Spleen (tissue), 11 donors: ENCODE measurements at regions not wholly inside any gene's neighbourhood (a gene's known extent, or its start where the extent isn't known, plus 50 kb on each side); places are given as distances from the start of the nearest gene placed in this dataset.

Experiments
- DNase-seq: peaks from one replicate; pipeline ENCODE4 v3.0.0-alpha.2; 2020
- H3K27ac ChIP-seq, 8 donors: fragments of 200-600 bp; sonication (generic) in 7 of 8; 1 replicate in 4 of 8; 2 replicates in 4 of 8; pipeline versions ENCODE4 v1.5.0 to v1.8.0; 2016 to 2021; ENCODE audit warnings: inconsistent platforms in 4 of 8, mild to moderate bottlenecking in 4 of 8, moderate library complexity in 1 of 8
- H3K27me3 ChIP-seq, 7 donors: fragments of 200-600 bp; sonication (generic) in 6 of 7; replicated peaks in 1 of 7; 1 replicate in 4 of 7; 2 replicates in 3 of 7; pipeline versions ENCODE4 v1.5.0 to v1.8.0; 2016 to 2021; ENCODE audit warnings: inconsistent platforms in 3 of 7, mild to moderate bottlenecking in 1 of 7
- H3K36me3 ChIP-seq, 6 donors: fragments of 200-600 bp; sonication (generic) in 5 of 6; 1 replicate in 4 of 6; 2 replicates in 2 of 6; pipeline versions ENCODE4 v1.5.0 to v1.8.0; 2016 to 2021; ENCODE audit warnings: inconsistent platforms in 2 of 6
- H3K4me1 ChIP-seq, 6 donors: fragments of 200-600 bp; sonication (generic) in 5 of 6; 1 replicate in 3 of 6; 2 replicates in 3 of 6; pipeline versions ENCODE4 v1.5.0 to v1.8.0; 2016 to 2021; ENCODE audit warnings: inconsistent platforms in 3 of 6
- H3K4me3 ChIP-seq, 8 donors: fragments of 200-600 bp; sonication (generic) in 7 of 8; 1 replicate in 4 of 8; 2 replicates in 4 of 8; pipeline versions ENCODE4 v1.5.0 to v1.8.0; 2016 to 2021; ENCODE audit warnings: inconsistent platforms in 4 of 8, mild to moderate bottlenecking in 4 of 8, moderate library complexity in 2 of 8
- H3K9me3 ChIP-seq, 8 donors: fragments of 200-600 bp; sonication (generic) in 7 of 8; 1 replicate in 4 of 8; 2 replicates in 4 of 8; pipeline versions ENCODE4 v1.5.0 to v1.8.0; 2016 to 2021; ENCODE audit warnings: inconsistent platforms in 4 of 8
- POLR2A ChIP-seq, 3 donors: fragments of 450-650 bp; IDR thresholded peaks; one replicate each; pipeline ENCODE4 v1.5.1; 2017; ENCODE audit warnings: antibody characterized with exemption in 3 of 3, mild to moderate bottlenecking in 1 of 3
- POLR2AphosphoS5 ChIP-seq, 3 donors: sonication (generic); formaldehyde crosslinking; IDR thresholded peaks; one replicate each; pipeline ENCODE4 v1.5.1; 2017; ENCODE audit warnings: antibody characterized with exemption in 3 of 3
- WGBS, 5 donors: extraction: QIAGEN DNeasy Blood & Tissue Kit in 3 of 5; methylation state at CpG; one replicate each; pipeline versions ENCODE4 v1.1.5 to v1.1.7; 2013 to 2018; 5-methylcytosine and 5-hydroxymethylcytosine counted together
- intact Hi-C: fragments of 100-400 bp; cut with DNase I; formaldehyde crosslinking; loops from one replicate; pipeline ENCODE4 v1.15.0; 2023; ENCODE audit warnings: low total_unique reads
- TF ChIP-seq, protein P1 (sequence below), 11 experiments: fragments of 200-600 bp in 7 of 11; fragments of 450-650 bp in 4 of 11; sonication (generic) in 4 of 11; IDR thresholded peaks in 8 of 11; conservative IDR thresholded peaks in 3 of 11; 1 replicate in 7 of 11; 2 replicates in 4 of 11; pipeline versions ENCODE4 v1.4.0 to v1.8.0; 2016 to 2021; ENCODE audit warnings: antibody characterized with exemption in 11 of 11, inconsistent platforms in 4 of 11, mild to moderate bottlenecking in 1 of 11
- donor health status: healthy with polysubstance abuse.
- donor health status: DM: no; HTN: no; CAD: no; lungs with moderate emphysema.
- donor health status: DM: no; HTN: no; CAD: no.
- donor health status: Bipolar disorder and iron deficiency.
- donor health status: healthy.
- donor health status: DM: no; HTN: no; CAD: no.
- donor health status: DM: yes; HTN: yes; CAD: no.

DNA sequence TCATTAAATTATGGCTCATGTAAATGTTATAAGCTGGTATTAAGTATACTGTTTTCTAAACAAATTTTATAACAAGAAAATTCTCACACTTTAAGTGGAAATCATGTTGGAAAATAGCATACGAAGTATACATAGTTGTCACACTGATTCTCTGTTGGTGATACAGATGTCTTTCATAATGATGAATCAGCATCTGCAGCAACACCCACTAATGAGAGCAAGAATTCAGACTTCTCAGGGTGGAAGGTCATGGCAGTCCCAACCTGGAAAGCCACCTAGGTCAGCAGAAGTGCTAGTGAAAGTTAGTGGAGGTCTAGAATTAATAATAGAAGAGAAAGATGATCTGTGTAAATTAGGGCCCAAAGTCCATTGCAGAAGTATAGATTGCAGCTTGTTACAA is 719.7 kb upstream of the MIR17HG start:
- no peaks in the 10 kb centered on the region for H3K36me3 ChIP-seq
- TF ChIP-seq, protein P1, sequence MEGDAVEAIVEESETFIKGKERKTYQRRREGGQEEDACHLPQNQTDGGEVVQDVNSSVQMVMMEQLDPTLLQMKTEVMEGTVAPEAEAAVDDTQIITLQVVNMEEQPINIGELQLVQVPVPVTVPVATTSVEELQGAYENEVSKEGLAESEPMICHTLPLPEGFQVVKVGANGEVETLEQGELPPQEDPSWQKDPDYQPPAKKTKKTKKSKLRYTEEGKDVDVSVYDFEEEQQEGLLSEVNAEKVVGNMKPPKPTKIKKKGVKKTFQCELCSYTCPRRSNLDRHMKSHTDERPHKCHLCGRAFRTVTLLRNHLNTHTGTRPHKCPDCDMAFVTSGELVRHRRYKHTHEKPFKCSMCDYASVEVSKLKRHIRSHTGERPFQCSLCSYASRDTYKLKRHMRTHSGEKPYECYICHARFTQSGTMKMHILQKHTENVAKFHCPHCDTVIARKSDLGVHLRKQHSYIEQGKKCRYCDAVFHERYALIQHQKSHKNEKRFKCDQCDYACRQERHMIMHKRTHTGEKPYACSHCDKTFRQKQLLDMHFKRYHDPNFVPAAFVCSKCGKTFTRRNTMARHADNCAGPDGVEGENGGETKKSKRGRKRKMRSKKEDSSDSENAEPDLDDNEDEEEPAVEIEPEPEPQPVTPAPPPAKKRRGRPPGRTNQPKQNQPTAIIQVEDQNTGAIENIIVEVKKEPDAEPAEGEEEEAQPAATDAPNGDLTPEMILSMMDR (IDR thresholded peaks at IDR 0.05 in 8 of 11, conservative IDR thresholded peaks at IDR 0.05 in 3 of 11): no peak
- no peak for TF ChIP-seq POLR2A (IDR thresholded peaks at IDR 0.05)
- intact Hi-C loops: no loop called here
- H3K4me3 ChIP-seq: no peak overlapping the region
- no peak overlapping the region for H3K27ac ChIP-seq
- DNase-seq: no peak
- no peaks in the 10 kb centered on the region for H3K9me3 ChIP-seq
- H3K4me1 ChIP-seq: no peaks in the 10 kb centered on the region
- WGBS, 5 donors: 66 to 95% (median 88%) methylated on average over 1 of the region's 1 CpG
- no peaks in the 10 kb centered on the region for H3K27me3 ChIP-seq

DNA sequence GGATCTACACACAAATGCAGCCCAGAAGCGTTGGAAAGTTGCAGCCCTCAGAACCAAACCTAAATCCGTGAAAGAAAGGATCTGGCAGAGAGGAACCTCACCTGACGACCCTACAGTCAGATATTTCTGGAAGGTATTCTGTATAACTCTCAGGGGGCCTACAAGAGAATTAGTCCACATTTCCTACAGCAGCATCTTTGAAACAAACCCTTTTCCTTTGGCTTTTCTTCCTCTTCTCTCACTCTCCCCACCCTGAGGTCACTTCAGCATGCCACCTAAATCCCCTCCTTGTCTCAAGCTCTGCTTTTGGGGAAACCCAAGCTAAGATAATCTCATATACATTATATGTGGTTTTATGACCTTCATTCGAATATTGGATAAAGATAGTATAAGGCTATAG is 719.0 kb upstream of the MIR17HG start:
- TF ChIP-seq, protein P1 (IDR thresholded peaks at IDR 0.05 in 8 of 11, conservative IDR thresholded peaks at IDR 0.05 in 3 of 11): no peak
- no peak for TF ChIP-seq POLR2AphosphoS5 (IDR thresholded peaks at IDR 0.05)
- no peak for TF ChIP-seq POLR2A (IDR thresholded peaks at IDR 0.05)
- intact Hi-C loops: no loop called here
- DNase-seq: no peak
- no peaks in the 10 kb centered on the region for H3K27me3 ChIP-seq
- no peak overlapping the region for H3K27ac ChIP-seq
- H3K4me1 ChIP-seq: no peaks in the 10 kb centered on the region
- WGBS, 5 donors: 71 to 88% (median 77%) methylated on average over 4 of the region's 4 CpGs
- H3K4me3 ChIP-seq: no peak overlapping the region
- no peaks in the 10 kb centered on the region for H3K36me3 ChIP-seq
- H3K9me3 ChIP-seq: no peaks in the 10 kb centered on the region

DNA sequence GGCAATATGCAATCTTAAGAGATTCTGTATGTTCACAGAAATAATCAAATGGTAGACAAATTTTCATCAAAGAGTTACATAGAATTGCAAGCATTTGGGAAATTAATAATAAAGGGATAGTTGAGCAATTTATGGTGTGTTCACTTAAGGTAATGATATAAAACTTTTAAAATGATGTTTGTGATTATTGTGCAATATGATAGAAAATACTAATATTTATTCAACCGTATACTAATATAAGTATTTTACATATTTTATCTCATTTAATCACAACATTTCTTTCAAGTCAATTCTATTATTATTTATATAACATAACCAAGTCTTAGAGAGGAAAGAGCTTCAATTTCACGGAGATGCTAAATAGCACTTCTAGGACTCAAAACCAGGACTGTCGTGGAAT is 716.8 kb upstream of the MIR17HG start:
- Histone ChIP-seq H3K27me3 (no peaks in the 10 kb centered on the region), H3K9me3 (no peaks in the 10 kb centered on the region), H3K4me3 (no peak overlapping the region), H3K27ac (no peak overlapping the region), H3K36me3 (no peaks in the 10 kb centered on the region), H3K4me1 (no peaks in the 10 kb centered on the region)
- intact Hi-C loops: no loop called here
- no peak for DNase-seq
- TF ChIP-seq POLR2AphosphoS5 (IDR thresholded peaks at IDR 0.05): no peak
- TF ChIP-seq, protein P1 (IDR thresholded peaks at IDR 0.05 in 8 of 11, conservative IDR thresholded peaks at IDR 0.05 in 3 of 11): no peak
- TF ChIP-seq POLR2A (IDR thresholded peaks at IDR 0.05): no peak
- WGBS, 5 donors: 90 to 98% (median 93%) methylated on average over 3 of the region's 3 CpGs

DNA sequence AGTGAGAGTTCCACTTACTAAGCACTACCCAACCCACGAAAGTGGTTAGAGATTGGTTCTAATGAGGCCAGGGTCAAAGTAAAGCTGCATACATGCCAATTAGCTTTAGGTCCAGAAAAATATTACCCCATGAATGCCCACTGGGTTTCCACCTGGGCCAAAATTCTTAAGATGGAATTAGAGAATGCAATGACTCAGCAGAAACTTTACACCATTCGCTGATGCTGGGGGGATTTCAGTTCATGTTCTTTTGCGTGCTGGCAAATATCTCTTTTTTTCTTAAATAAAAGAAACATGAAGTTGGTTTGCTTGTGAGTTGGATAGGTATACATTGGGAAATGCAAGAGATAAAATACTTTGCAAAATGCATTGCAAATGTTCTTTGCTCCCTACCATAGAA is 715.3 kb upstream of the MIR17HG start:
- no peaks in the 10 kb centered on the region for H3K27me3 ChIP-seq
- no peak overlapping the region for H3K27ac ChIP-seq
- H3K9me3 ChIP-seq: no peaks in the 10 kb centered on the region
- no peak for DNase-seq
- no peaks in the 10 kb centered on the region for H3K4me1 ChIP-seq
- no peak for TF ChIP-seq POLR2A (IDR thresholded peaks at IDR 0.05)
- TF ChIP-seq, protein P1 (IDR thresholded peaks at IDR 0.05 in 8 of 11, conservative IDR thresholded peaks at IDR 0.05 in 3 of 11): no peak
- no peak for TF ChIP-seq POLR2AphosphoS5 (IDR thresholded peaks at IDR 0.05)
- no peak overlapping the region for H3K4me3 ChIP-seq
- H3K36me3 ChIP-seq: no peaks in the 10 kb centered on the region
- 84 to 91% (median 86%) methylated on average over 3 of the region's 3 CpGs for WGBS, 5 donors
- intact Hi-C loops: no loop called here
